PC-3 (cell line): ENCODE measurements at regions not wholly inside any gene's neighbourhood (a gene's known extent, or its start where the extent isn't known, plus 50 kb on each side); places are given as distances from the start of the nearest gene placed in this dataset.

Source experiments
- ATAC-seq: fragments of 200-7000 bp; cut with Tn5 transposase; 2 replicates; pipeline ENCODE4 v1.9.1; 2020; ENCODE audit warnings: mild to moderate bottlenecking, moderate library complexity
- BruUV-seq: library from RNA; stranded (reverse); fragments of 400-500 nt; replicated peaks from 2 replicates; lab custom pipeline; 2021; lab: Mats Ljungman, UMichigan
- CTCF ChIA-PET: fragments of 300-600 bp; sonication (Branson Sonifier 250); formaldehyde crosslinking; loops from one replicate; lab custom pipeline; 2022; ENCODE audit warnings: antibody characterized with exemption; lab: Charles Lee
- POLR2A ChIA-PET: fragments of 300-600 bp; sonication (Branson Sonifier 250); formaldehyde crosslinking; loops from one replicate; lab custom pipeline; 2022; ENCODE audit warnings: antibody characterized with exemption; ENCODE audit not compliant: unreplicated experiment; lab: Charles Lee
- DNase-seq: peaks from one replicate; pipeline ENCODE4 v3.0.0-alpha.2; 2015
- H2AFZ ChIP-seq: fragments of 300-600 bp; sonication (generic); 2 replicates; pipeline ENCODE4 v1.6.0; 2016; ENCODE audit warnings: antibody characterized with exemption, low read length
- H3F3A ChIP-seq: fragments of 300-600 bp; sonication (generic); one replicate; pipeline ENCODE4 v1.6.0; 2017; ENCODE audit warnings: antibody characterized with exemption, low read length, control low read depth, mild to moderate bottlenecking; ENCODE audit not compliant: unreplicated experiment
- H3K27ac ChIP-seq: fragments of 300-600 bp; sonication (generic); 2 replicates; pipeline ENCODE4 v1.5.1; 2016; ENCODE audit warnings: mild to moderate bottlenecking, low read length
- H3K27me3 ChIP-seq: fragments of 300-600 bp; sonication (generic); 2 replicates; pipeline ENCODE4 v1.6.1; 2016; ENCODE audit warnings: low read length, mixed read lengths
- H3K36me3 ChIP-seq: fragments of 300-600 bp; sonication (generic); 2 replicates; pipeline ENCODE4 v1.6.1; 2016; ENCODE audit warnings: low read depth, mixed run types, low read length, mixed read lengths
- H3K4me1 ChIP-seq: fragments of 300-600 bp; sonication (generic); 2 replicates; pipeline ENCODE4 v1.5.1; 2016; ENCODE audit warnings: low read length; ENCODE audit not compliant: insufficient read depth
- H3K4me2 ChIP-seq: fragments of 300-600 bp; sonication (generic); 2 replicates; pipeline ENCODE4 v1.6.0; 2016; ENCODE audit warnings: low read length
- H3K4me3 ChIP-seq: fragments of 300-600 bp; sonication (generic); 2 replicates; pipeline ENCODE4 v1.5.1; 2016; ENCODE audit warnings: mild to moderate bottlenecking, low read length, mixed read lengths
- H3K79me2 ChIP-seq: fragments of 300-600 bp; sonication (generic); 2 replicates; pipeline ENCODE4 v1.6.1; 2017; ENCODE audit warnings: low read length, mixed read lengths
- H3K9ac ChIP-seq: fragments of 300-600 bp; sonication (generic); 2 replicates; pipeline ENCODE4 v1.6.0; 2016; ENCODE audit warnings: mild to moderate bottlenecking, low read length
- H3K9me2 ChIP-seq: fragments of 300-600 bp; sonication (generic); replicated peaks from 2 replicates; pipeline ENCODE4 v1.6.1; 2016; ENCODE audit warnings: mixed run types, low read length, mixed read lengths
- H3K9me3 ChIP-seq: fragments of 300-600 bp; sonication (generic); 2 replicates; pipeline ENCODE4 v1.6.1; 2016; ENCODE audit warnings: low read length, mixed read lengths
- H4K20me1 ChIP-seq: fragments of 300-600 bp; sonication (generic); 2 replicates; pipeline ENCODE4 v1.6.1; 2016; ENCODE audit warnings: low read length, mixed read lengths
- CTCF ChIP-seq: fragments of 300-600 bp; sonication (generic); conservative IDR thresholded peaks from 2 replicates; pipeline ENCODE4 v1.5.1; 2017; ENCODE audit warnings: antibody characterized with exemption, low read depth, mild to moderate bottlenecking, low read length
- EZH2 ChIP-seq: fragments of 300-600 bp; sonication (generic); IDR thresholded peaks from one replicate; pipeline ENCODE4 v1.6.1; 2017; ENCODE audit warnings: antibody characterized with exemption, mild to moderate bottlenecking, low read length; ENCODE audit not compliant: unreplicated experiment
- EZH2phosphoT487 ChIP-seq: fragments of 300-600 bp; sonication (generic); IDR thresholded peaks from 2 replicates; pipeline ENCODE4 v1.6.1; 2018; ENCODE audit warnings: mild to moderate bottlenecking, antibody characterized with exemption, low read length, borderline replicate concordance
- intact Hi-C: fragments of 100-400 bp; cut with micrococcal nuclease; formaldehyde crosslinking; loops from 2 replicates; pipeline ENCODE4 v1.9.0; 2023

GRCh38 chr15:97688886-97689285, 271.6 kb upstream of the ARRDC4 start:
- Histone ChIP-seq H3K9ac (no peak overlapping the region), H3K27me3 (no peaks in the 10 kb centered on the region), H3K9me3 (no peaks in the 10 kb centered on the region), H3K27ac (no peak overlapping the region), H3K4me2 (no peak overlapping the region), H4K20me1 (no peaks in the 10 kb centered on the region), H2AFZ (no peak overlapping the region), H3F3A (no peaks in the 10 kb centered on the region), H3K9me2 (no peaks in the 10 kb centered on the region), H3K4me1 (no peaks in the 10 kb centered on the region), H3K79me2 (no peaks in the 10 kb centered on the region), H3K36me3 (no peaks in the 10 kb centered on the region), H3K4me3 (no peak overlapping the region)
- no TSS peak for BruUV-seq
- ChIA-PET CTCF (no interaction called here), POLR2A (no interaction called here)
- ATAC-seq (no peak), DNase-seq (no peak)
- intact Hi-C loops: no loop called here
- TF ChIP-seq EZH2phosphoT487 (no peak), EZH2 (no peak), CTCF (no peak)

- CTCF ChIA-PET: no interaction called here
- Histone ChIP-seq H3K4me2 (no peak overlapping the region), H3K36me3 (no peaks in the 10 kb centered on the region), H3K9ac (no peak overlapping the region), H3K9me3 (no peaks in the 10 kb centered on the region), H3K4me1 (no peaks in the 10 kb centered on the region), H2AFZ (no peak overlapping the region), H3K4me3 (no peak overlapping the region), H3F3A (no peaks in the 10 kb centered on the region), H4K20me1 (no peaks in the 10 kb centered on the region), H3K27ac (no peak overlapping the region), H3K9me2 (no peaks in the 10 kb centered on the region), H3K79me2 (no peaks in the 10 kb centered on the region), H3K27me3 (no peaks in the 10 kb centered on the region)
- POLR2A ChIA-PET: no interaction called here
- intact Hi-C loops: no loop called here
- TF ChIP-seq EZH2 (no peak), EZH2phosphoT487 (no peak), CTCF (no peak)
- ATAC-seq: no peak
- DNase-seq: no peak
- BruUV-seq: no TSS peak
Observed at GRCh38 chr15:97691078-97691477, 269.4 kb upstream of the ARRDC4 start.

- Histone ChIP-seq H3K79me2 (no peaks in the 10 kb centered on the region), H3K4me2 (no peak overlapping the region), H2AFZ (no peak overlapping the region), H3K27ac (no peak overlapping the region), H3K9me2 (no peaks in the 10 kb centered on the region), H3K27me3 (no peaks in the 10 kb centered on the region), H3K9me3 (no peaks in the 10 kb centered on the region), H3K36me3 (no peaks in the 10 kb centered on the region), H3F3A (no peaks in the 10 kb centered on the region), H4K20me1 (no peaks in the 10 kb centered on the region), H3K4me1 (no peaks in the 10 kb centered on the region), H3K9ac (no peak overlapping the region), H3K4me3 (no peak overlapping the region)
- DNase-seq (peak; percentile 14), ATAC-seq (no peak)
- TF ChIP-seq EZH2 (no peak), EZH2phosphoT487 (no peak), CTCF (no peak)
- no TSS peak for BruUV-seq
- intact Hi-C loops: no loop called here
- ChIA-PET CTCF (no interaction called here), POLR2A (no interaction called here)
Observed at GRCh38 chr15:97691799-97692198, 268.7 kb upstream of the ARRDC4 start.
